Head of caudate nucleus (tissue), 42 donors: ENCODE measurements at regions not wholly inside any gene's neighbourhood (a gene's known extent, or its start where the extent isn't known, plus 50 kb on each side); places are given as distances from the start of the nearest gene placed in this dataset.
"Not testable (repeated sequence)": the region's sequence is repeated elsewhere in the genome, so short reads cannot be mapped to it uniquely, and the experiment has no call there.

ENCODE experiments used
- DNase-seq, 42 donors: peaks; one replicate each; pipeline versions ENCODE4 v3.0.0 to v3.0.0-alpha.2; 2020 to 2021; ENCODE audit warnings: mixed read lengths in 7 of 42
- intact Hi-C: fragments of 100-400 bp; cut with DNase I; formaldehyde crosslinking; loops from one replicate; pipeline ENCODE4 v1.15.0; 2022

- DNase-seq, result no peak
- intact Hi-C loops, result no loop called here
Measured at GRCh38 chr1:232579958-232580941, 49.7 kb downstream of the SIPA1L2 start.

GRCh38 chr1:232579466-232579865, 50.5 kb downstream of the SIPA1L2 start:
- DNase-seq, result no peak
- intact Hi-C loops, result no loop called here

GRCh38 chr1:232578651-232579195, 51.2 kb downstream of the SIPA1L2 start:
- DNase-seq, result no peak
- intact Hi-C loops, result no loop called here

- intact Hi-C loops, result no loop called here
- DNase-seq, result no peak
Measured at GRCh38 chr1:232577772-232578171, 52.2 kb downstream of the SIPA1L2 start.

GRCh38 chr1:232576537-232576936, 53.4 kb downstream of the SIPA1L2 start:
- DNase-seq, result no peak
- intact Hi-C loops, result no loop called here

- intact Hi-C loops, result no loop called here
- DNase-seq, result no peak
Measured at GRCh38 chr1:232575763-232576040, 54.2 kb downstream of the SIPA1L2 start.

- intact Hi-C loops, result no loop called here
- DNase-seq, result no peak
Measured at GRCh38 chr1:232574889-232575762, 54.8 kb downstream of the SIPA1L2 start.

- no peak for DNase-seq
- intact Hi-C loops, result no loop called here
Measured at GRCh38 chr1:232574077-232574476, 55.9 kb downstream of the SIPA1L2 start.

- intact Hi-C loops, result no loop called here
- DNase-seq, result no peak
Measured at GRCh38 chr1:232571523-232571922, 58.4 kb downstream of the SIPA1L2 start.

GRCh38 chr1:232570007-232570406, 59.9 kb downstream of the SIPA1L2 start:
- intact Hi-C loops, result no loop called here
- peak in 1 of 42 donors; percentile 26 for DNase-seq

- intact Hi-C loops, DNase-seq: not testable (repeated sequence)
Measured at GRCh38 chr1:232569554-232569921, 60.4 kb downstream of the SIPA1L2 start.

- intact Hi-C loops, result no loop called here
- DNase-seq, result no peak
Measured at GRCh38 chr1:232568906-232569553, 60.9 kb downstream of the SIPA1L2 start.

- intact Hi-C loops, result no loop called here
- DNase-seq, result peak in 16 of 42 donors; percentile 9 to 68 (median 50)
Measured at GRCh38 chr1:232568331-232568852, 61.5 kb downstream of the SIPA1L2 start.

- intact Hi-C loops, result no loop called here
- no peak for DNase-seq
Measured at GRCh38 chr1:232566093-232566492, 63.8 kb downstream of the SIPA1L2 start.

- intact Hi-C loops, result no loop called here
- no peak for DNase-seq
Measured at GRCh38 chr1:232562855-232563510, 67.0 kb downstream of the SIPA1L2 start.

GRCh38 chr1:232561381-232561780, 68.6 kb downstream of the SIPA1L2 start:
- no peak for DNase-seq

GRCh38 chr1:232560940-232561339, 69.0 kb downstream of the SIPA1L2 start:
- intact Hi-C loops, result no loop called here
- no peak for DNase-seq

More at GRCh38 chr1:232561381-232561780, 68.6 kb downstream of the SIPA1L2 start:
- intact Hi-C loops, result no loop called here

- intact Hi-C loops, result no loop called here
- DNase-seq, result no peak
Measured at GRCh38 chr1:232558954-232559353, 71.0 kb downstream of the SIPA1L2 start.
